WI38 (cell line): ENCODE measurements at regions not wholly inside any gene's neighbourhood (a gene's known extent, or its start where the extent isn't known, plus 50 kb on each side); places are given as distances from the start of the nearest gene placed in this dataset.

Experiments used
- H3K4me3 ChIP-seq: 2 replicates; pipeline ENCODE4 v1.5.1; 2011; ENCODE audit warnings: low read depth, mild to moderate bottlenecking, control low read depth, low read length
- TF ChIP-seq, protein P1 (sequence below): IDR thresholded peaks from 2 replicates; pipeline ENCODE4 v1.5.1; 2012; ENCODE audit warnings: low read depth, mild to moderate bottlenecking, control low read depth, low read length

DNA sequence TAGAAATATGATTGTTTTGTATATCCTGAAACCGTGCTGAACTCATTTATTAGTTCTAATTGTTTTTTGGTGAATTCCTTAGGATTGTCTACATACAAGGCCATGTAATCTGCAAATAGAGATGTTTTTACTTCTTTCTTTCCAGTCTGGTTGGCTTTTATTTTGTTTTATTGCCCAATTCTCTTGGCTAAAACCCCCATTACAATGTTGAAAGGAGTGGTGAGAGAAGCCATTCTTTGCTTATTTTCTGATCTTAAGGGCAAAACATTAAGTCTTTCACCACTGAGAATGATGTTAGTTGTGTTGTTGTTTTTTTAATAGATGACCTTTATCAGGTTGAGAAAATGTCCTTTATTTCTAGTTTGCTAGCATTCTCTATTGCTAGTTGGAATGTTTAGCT, 157.3 kb downstream of the NTMT2 start:
- H3K4me3 ChIP-seq: no peak overlapping the region
- TF ChIP-seq, protein P1, sequence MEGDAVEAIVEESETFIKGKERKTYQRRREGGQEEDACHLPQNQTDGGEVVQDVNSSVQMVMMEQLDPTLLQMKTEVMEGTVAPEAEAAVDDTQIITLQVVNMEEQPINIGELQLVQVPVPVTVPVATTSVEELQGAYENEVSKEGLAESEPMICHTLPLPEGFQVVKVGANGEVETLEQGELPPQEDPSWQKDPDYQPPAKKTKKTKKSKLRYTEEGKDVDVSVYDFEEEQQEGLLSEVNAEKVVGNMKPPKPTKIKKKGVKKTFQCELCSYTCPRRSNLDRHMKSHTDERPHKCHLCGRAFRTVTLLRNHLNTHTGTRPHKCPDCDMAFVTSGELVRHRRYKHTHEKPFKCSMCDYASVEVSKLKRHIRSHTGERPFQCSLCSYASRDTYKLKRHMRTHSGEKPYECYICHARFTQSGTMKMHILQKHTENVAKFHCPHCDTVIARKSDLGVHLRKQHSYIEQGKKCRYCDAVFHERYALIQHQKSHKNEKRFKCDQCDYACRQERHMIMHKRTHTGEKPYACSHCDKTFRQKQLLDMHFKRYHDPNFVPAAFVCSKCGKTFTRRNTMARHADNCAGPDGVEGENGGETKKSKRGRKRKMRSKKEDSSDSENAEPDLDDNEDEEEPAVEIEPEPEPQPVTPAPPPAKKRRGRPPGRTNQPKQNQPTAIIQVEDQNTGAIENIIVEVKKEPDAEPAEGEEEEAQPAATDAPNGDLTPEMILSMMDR: no peak

DNA sequence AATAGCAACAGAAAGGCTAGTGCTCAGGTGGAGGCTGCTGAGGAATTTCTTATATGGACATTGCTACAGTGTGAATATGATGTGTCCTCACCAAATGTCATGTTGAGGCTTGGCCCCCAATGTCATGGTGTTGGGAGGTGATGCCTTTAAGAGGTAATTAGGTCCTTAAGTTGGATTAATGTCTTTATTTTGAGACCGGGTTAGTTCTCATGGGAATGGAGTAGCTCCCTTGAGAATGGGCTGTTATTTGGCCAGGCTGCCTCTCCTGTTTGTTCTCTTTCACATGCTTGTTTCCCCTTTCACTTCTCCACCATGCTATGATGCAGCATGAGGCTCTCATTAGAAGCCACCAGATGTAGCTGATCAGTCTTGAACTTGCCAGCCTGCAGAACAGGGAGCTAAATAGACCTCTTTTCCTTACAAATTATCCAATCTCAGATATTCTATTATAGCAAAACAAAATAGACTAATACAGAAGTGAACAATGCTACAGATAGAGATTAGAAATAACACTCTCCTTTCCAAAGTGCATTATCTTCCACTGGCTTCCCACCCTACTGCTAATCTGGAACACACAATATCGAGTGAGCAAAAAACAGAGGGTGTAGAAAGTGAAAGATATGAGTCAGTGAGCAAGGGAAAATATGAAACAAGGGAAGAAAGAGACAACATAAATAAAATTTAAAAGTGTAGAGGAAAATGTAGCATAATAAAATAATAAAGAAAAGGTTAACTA, 160.2 kb downstream of the NTMT2 start:
- H3K4me3 ChIP-seq: no peak overlapping the region
- TF ChIP-seq, protein P1: no peak

DNA sequence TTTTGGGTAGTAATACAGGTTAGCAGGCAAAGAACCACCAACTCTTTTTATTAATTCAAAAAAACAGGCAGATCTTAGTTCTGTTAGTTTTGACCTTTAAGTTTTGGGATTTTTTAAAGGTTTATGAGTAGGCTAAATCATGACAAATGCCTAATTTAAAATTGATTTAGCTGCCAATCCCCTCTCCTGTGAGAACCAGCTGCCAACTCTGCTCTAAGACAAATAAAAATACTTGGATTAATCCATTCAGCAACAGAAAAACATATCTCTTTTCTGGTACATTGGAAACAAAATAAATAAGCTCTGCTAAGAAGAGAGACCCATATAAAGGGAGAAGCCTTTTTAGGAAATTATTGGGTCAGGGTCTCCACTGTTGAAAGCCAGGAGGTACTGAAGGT, 160.8 kb downstream of the NTMT2 start:
- TF ChIP-seq, protein P1: no peak
- H3K4me3 ChIP-seq: no peak overlapping the region

DNA sequence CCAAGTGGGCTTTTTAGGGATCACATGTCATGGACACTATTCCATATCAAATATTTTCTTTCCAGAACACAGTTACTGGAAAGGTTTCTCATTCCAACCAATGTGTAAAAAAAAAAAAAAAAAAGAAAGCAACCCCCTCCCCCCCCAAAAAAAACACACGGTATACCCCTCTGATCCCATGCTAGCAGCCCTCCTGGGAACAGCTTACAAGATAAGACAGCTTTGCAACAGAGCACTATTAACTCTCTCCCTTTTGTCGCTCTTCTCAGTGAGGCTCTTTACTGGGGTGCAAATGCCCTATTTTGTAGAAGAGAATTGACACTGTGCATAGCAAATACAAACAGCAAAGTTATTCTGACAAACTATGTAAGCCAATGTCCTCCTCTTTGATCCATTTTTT, 161.2 kb downstream of the NTMT2 start:
- H3K4me3 ChIP-seq: no peak overlapping the region
- TF ChIP-seq, protein P1: no peak

DNA sequence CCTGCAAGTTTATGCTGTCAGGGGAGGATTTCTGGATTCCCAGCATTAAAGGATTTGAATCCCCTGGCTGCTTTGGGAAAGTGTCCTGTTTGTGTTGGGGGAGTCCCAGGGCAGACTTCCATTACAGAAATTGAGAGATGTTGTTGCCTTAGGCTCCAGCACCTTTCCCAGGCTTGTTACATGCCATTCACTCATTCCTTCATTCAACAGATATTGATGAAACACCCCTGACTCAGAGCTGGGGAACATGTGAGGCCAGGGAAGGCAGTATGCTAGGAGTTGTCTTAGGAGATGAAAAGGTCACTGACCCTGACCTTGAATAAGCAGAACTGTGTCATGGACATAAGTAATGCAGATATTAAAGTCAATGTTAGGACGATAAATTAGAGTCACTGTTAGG, 161.7 kb downstream of the NTMT2 start:
- TF ChIP-seq, protein P1: no peak

DNA sequence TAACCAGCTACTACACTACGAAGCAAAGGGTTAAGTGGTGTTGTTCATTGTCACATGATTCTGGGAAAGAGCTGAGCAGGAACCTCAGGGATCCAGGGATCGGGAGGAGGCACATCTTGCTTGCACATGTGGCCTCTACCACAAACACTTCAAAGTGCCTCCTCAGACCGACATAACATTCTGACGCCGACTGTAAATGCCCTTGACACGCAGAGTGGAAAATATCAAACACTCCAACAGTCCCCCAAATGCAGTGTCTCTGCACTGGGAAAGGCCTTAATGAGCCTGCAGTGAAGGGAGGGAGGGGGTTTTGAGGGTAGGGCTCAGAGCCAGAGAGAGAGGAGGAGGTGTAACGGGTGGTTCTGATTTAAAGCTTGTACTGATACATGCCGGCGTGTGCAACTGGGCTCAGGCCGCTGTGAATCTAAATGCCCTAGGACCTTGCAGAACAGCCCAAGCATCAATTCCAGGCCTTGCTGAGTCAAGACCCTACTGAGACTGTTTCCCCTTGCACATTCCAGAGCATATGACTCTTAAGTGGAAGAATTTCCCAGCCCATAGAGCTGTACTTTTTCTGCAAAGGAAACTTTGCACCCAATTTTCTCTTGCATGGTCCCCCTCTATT, 163.7 kb downstream of the NTMT2 start:
- TF ChIP-seq, protein P1: no peak
- H3K4me3 ChIP-seq: peak overlapping the region; percentile 32

More for the DNA sequence above, 161.7 kb downstream of the NTMT2 start:
- no peak overlapping the region for H3K4me3 ChIP-seq

DNA sequence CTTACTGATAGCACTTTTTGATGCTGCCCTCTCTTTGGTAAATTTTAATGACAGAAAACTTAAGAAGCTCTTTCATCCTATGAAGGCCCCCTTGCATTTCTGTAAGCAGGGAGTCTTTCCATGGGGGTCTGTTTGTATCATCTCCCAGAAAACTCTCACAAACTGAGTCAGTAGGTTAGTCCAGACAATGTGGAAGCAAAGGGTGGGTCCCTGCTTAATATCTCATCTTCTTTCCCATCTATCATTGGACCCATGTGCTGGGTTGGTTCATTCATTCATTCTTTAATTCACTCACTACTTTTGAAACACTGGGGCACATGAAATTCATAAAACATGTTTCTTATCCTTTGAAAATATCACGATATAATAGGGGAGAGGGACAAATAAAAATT, 164.3 kb downstream of the NTMT2 start:
- no peak overlapping the region for H3K4me3 ChIP-seq
- TF ChIP-seq, protein P1: no peak
